ENCODE measurements at regions not wholly inside any gene's neighbourhood (a gene's known extent, or its start where the extent isn't known, plus 50 kb on each side); places are given as distances from the start of the nearest gene placed in this dataset.
"Not testable (repeated sequence)": the region's sequence is repeated elsewhere in the genome, so short reads cannot be mapped to it uniquely, and the experiment has no call there.

GRCh38 chr14:30462358-30462757 is 96.6 kb upstream of the G2E3 start:
- Mint-ChIP-seq H3K4me1 (ENCODE audit: low read depth, unreplicated experiment) (no peaks in the 10 kb centered on the region), H3K9me3 (ENCODE audit: unreplicated experiment) (no peaks in the 10 kb centered on the region), H3K27me3 (ENCODE audit: unreplicated experiment) (no peaks in the 10 kb centered on the region), H3K36me3 (ENCODE audit: unreplicated experiment) (no peaks in the 10 kb centered on the region), H3K4me3 (ENCODE audit: unreplicated experiment) (no peak overlapping the region), H3K27ac (ENCODE audit: unreplicated experiment) (no peak overlapping the region)
- DNase-seq = no peak
- TF ChIP-seq, protein P1, sequence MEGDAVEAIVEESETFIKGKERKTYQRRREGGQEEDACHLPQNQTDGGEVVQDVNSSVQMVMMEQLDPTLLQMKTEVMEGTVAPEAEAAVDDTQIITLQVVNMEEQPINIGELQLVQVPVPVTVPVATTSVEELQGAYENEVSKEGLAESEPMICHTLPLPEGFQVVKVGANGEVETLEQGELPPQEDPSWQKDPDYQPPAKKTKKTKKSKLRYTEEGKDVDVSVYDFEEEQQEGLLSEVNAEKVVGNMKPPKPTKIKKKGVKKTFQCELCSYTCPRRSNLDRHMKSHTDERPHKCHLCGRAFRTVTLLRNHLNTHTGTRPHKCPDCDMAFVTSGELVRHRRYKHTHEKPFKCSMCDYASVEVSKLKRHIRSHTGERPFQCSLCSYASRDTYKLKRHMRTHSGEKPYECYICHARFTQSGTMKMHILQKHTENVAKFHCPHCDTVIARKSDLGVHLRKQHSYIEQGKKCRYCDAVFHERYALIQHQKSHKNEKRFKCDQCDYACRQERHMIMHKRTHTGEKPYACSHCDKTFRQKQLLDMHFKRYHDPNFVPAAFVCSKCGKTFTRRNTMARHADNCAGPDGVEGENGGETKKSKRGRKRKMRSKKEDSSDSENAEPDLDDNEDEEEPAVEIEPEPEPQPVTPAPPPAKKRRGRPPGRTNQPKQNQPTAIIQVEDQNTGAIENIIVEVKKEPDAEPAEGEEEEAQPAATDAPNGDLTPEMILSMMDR (IDR thresholded peaks at IDR 0.05; ENCODE audit: partially characterized antibody, unreplicated experiment) = no peak

DNA sequence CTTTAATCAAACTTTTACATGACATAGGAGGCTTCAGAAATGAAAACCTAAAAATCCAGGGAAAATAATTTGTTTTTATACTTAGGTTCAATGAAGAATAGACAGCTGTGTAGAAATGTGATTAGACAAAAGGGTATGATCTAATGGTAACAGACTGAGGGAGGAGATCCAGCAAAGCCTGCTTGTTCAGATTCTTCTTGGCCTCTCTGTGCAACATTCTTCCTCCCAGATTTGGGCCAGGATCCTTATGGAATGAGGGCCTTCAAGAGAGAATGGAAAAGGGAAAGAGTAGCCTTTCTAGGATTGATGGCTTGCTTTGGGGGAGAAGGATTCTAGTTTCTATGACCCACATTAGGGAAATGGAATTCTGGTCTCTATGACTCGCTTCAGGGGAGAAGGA is 94.5 kb upstream of the G2E3 start:
- H3K27ac Mint-ChIP-seq (ENCODE audit: unreplicated experiment) = no peak overlapping the region
- DNase-seq = no peak
- no peaks in the 10 kb centered on the region for H3K27me3 Mint-ChIP-seq (ENCODE audit: unreplicated experiment)
- H3K4me3 Mint-ChIP-seq (ENCODE audit: unreplicated experiment) = no peak overlapping the region
- TF ChIP-seq, protein P1 (IDR thresholded peaks at IDR 0.05; ENCODE audit: partially characterized antibody, unreplicated experiment) = no peak
- no peaks in the 10 kb centered on the region for H3K36me3 Mint-ChIP-seq (ENCODE audit: unreplicated experiment)
- no peaks in the 10 kb centered on the region for H3K9me3 Mint-ChIP-seq (ENCODE audit: unreplicated experiment)
- no peaks in the 10 kb centered on the region for H3K4me1 Mint-ChIP-seq (ENCODE audit: low read depth, unreplicated experiment)

GRCh38 chr14:30468354-30468753 is 90.6 kb upstream of the G2E3 start:
- TF ChIP-seq, protein P1 (IDR thresholded peaks at IDR 0.05; ENCODE audit: partially characterized antibody, unreplicated experiment) = no peak
- Mint-ChIP-seq H3K9me3 (ENCODE audit: unreplicated experiment) (no peaks in the 10 kb centered on the region), H3K4me3 (ENCODE audit: unreplicated experiment) (no peak overlapping the region), H3K27ac (ENCODE audit: unreplicated experiment) (no peak overlapping the region), H3K27me3 (ENCODE audit: unreplicated experiment) (no peaks in the 10 kb centered on the region), H3K4me1 (ENCODE audit: low read depth, unreplicated experiment) (no peaks in the 10 kb centered on the region), H3K36me3 (ENCODE audit: unreplicated experiment) (no peaks in the 10 kb centered on the region)
- no peak for DNase-seq

DNA sequence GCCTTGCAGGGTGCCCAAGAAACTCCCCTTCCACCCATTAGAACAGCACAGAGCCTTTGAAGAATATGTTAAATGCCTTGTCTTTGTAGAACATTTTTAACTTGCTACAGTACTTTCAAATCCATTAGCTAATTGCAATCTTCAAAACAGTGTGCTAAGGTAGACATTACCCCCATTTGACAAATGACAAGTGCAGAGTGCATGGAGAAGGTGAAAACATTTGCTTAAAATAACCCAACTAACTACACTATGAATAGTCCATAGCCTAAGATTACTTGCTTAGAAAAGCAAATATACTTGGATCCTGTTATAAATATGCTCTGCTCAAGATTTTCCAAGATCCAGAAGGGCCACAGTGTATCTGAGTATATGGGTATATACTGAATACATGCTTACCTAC is 87.0 kb upstream of the G2E3 start:
- H3K36me3 Mint-ChIP-seq (ENCODE audit: unreplicated experiment) = no peaks in the 10 kb centered on the region
- H3K4me3 Mint-ChIP-seq (ENCODE audit: unreplicated experiment) = no peak overlapping the region
- no peaks in the 10 kb centered on the region for H3K9me3 Mint-ChIP-seq (ENCODE audit: unreplicated experiment)
- no peaks in the 10 kb centered on the region for H3K4me1 Mint-ChIP-seq (ENCODE audit: low read depth, unreplicated experiment)
- no peaks in the 10 kb centered on the region for H3K27me3 Mint-ChIP-seq (ENCODE audit: unreplicated experiment)
- no peak overlapping the region for H3K27ac Mint-ChIP-seq (ENCODE audit: unreplicated experiment)
- TF ChIP-seq, protein P1 (IDR thresholded peaks at IDR 0.05; ENCODE audit: partially characterized antibody, unreplicated experiment) = no peak
- DNase-seq = no peak

GRCh38 chr14:30473846-30474696 is 84.9 kb upstream of the G2E3 start:
- not testable (repeated sequence) for DNase-seq; H3K4me1 Mint-ChIP-seq (ENCODE audit: low read depth, unreplicated experiment); H3K36me3 Mint-ChIP-seq (ENCODE audit: unreplicated experiment); H3K27me3 Mint-ChIP-seq (ENCODE audit: unreplicated experiment); H3K27ac Mint-ChIP-seq (ENCODE audit: unreplicated experiment); H3K9me3 Mint-ChIP-seq (ENCODE audit: unreplicated experiment); H3K4me3 Mint-ChIP-seq (ENCODE audit: unreplicated experiment)

Measured in glutamatergic neuron (in vitro differentiated cells).